GM13976 (cell line): ENCODE measurements at regions not wholly inside any gene's neighbourhood (a gene's known extent, or its start where the extent isn't known, plus 50 kb on each side); places are given as distances from the start of the nearest gene placed in this dataset.

ENCODE experiments used
- DNase-seq: peaks from one replicate; pipeline ENCODE4 v3.0.0; 2012; ENCODE audit warnings: low spot score
- in situ Hi-C: fragments of 300-500 bp; cut with MboI; formaldehyde crosslinking; loops from one replicate; pipeline ENCODE4 v1.12.0; 2022; ENCODE audit warnings: low sequenced_read_pairs, mixed read lengths, inconsistent platforms; ENCODE audit not compliant: unreplicated experiment
- TF ChIP-seq, protein P1 (sequence below): IDR thresholded peaks from 2 replicates; pipeline ENCODE4 v1.5.1; 2012; ENCODE audit warnings: borderline replicate concordance, mild to moderate bottlenecking; ENCODE audit not compliant: insufficient read depth; ENCODE audit errors: extremely low read depth, missing control alignments, control extremely low read depth

GRCh38 chr5:14078716-14079115 is 64.4 kb upstream of the TRIO start:
- TF ChIP-seq, protein P1, sequence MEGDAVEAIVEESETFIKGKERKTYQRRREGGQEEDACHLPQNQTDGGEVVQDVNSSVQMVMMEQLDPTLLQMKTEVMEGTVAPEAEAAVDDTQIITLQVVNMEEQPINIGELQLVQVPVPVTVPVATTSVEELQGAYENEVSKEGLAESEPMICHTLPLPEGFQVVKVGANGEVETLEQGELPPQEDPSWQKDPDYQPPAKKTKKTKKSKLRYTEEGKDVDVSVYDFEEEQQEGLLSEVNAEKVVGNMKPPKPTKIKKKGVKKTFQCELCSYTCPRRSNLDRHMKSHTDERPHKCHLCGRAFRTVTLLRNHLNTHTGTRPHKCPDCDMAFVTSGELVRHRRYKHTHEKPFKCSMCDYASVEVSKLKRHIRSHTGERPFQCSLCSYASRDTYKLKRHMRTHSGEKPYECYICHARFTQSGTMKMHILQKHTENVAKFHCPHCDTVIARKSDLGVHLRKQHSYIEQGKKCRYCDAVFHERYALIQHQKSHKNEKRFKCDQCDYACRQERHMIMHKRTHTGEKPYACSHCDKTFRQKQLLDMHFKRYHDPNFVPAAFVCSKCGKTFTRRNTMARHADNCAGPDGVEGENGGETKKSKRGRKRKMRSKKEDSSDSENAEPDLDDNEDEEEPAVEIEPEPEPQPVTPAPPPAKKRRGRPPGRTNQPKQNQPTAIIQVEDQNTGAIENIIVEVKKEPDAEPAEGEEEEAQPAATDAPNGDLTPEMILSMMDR = no peak
- no peak for DNase-seq
- in situ Hi-C loops = no loop called here

- DNase-seq = no peak
- in situ Hi-C loops = no loop called here
- TF ChIP-seq, protein P1 = no peak
These were observed 65.6 kb upstream of the TRIO start for GRCh38 chr5:14077501-14077900.

DNA sequence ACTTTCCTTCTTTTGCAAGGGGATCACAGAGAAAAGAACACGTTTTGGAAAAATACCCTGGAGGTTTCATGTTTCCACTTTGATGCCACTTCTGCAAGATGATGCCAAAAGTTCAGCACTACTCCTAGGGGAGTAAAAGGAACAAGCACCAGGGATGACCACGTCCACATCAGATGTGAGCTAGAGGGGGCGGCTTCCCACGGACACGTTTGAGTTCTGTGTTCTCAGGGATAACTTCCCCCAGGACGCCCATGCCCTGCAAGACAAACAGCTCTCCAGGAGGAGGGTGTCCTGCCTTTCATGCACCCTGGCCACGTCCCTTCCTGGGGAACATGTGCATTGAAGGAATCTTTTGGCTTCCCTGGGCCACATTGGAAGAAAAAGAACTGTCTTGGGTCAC is 66.6 kb upstream of the TRIO start:
- in situ Hi-C loops = no loop called here
- TF ChIP-seq, protein P1 = no peak
- DNase-seq = no peak

- in situ Hi-C loops = no loop called here
- TF ChIP-seq, protein P1 = no peak
- no peak for DNase-seq
These were observed 67.2 kb upstream of the TRIO start for GRCh38 chr5:14075937-14076336.

GRCh38 chr5:14071433-14071832 is 71.7 kb upstream of the TRIO start:
- DNase-seq = no peak
- TF ChIP-seq, protein P1 = no peak
- in situ Hi-C loops = no loop called here

DNA sequence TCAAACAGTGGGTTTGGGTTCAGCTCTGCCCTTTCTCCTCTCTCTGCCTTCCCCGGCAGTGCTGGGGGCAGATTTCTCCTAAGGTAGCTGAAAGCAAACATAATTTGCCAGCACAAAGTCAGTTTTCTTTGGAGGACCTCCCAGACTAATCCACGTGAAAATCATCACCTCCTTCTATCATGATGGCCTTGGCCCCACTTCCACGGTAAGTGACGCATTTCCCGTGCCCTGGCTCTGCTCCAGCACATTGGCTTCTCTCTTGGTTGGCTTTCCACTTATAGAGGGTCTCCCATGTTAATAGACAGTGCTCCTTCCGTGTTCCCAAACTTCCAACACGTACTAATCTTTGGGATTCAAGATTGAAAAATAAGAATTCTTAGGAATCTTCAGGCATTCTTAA is 74.1 kb upstream of the TRIO start:
- in situ Hi-C loops = no loop called here
- no peak for DNase-seq
- TF ChIP-seq, protein P1 = no peak

- in situ Hi-C loops = no loop called here
- no peak for DNase-seq
- TF ChIP-seq, protein P1 = no peak
These were observed 75.0 kb upstream of the TRIO start for GRCh38 chr5:14068136-14068535.
